HUES48 (cell line): ENCODE measurements at regions not wholly inside any gene's neighbourhood (a gene's known extent, or its start where the extent isn't known, plus 50 kb on each side); places are given as distances from the start of the nearest gene placed in this dataset.

Source experiments
- H3K27ac ChIP-seq: one replicate; pipeline ENCODE4 v1.7.0; 2013; ENCODE audit warnings: low read depth, low read length, inconsistent platforms
- H3K27me3 ChIP-seq: 2 replicates; pipeline ENCODE4 v1.6.1; 2013; ENCODE audit warnings: mild to moderate bottlenecking, low read length; ENCODE audit not compliant: control insufficient read depth, insufficient read depth
- H3K36me3 ChIP-seq: 2 replicates; pipeline ENCODE4 v1.6.1; 2013; ENCODE audit warnings: low read length; ENCODE audit not compliant: control insufficient read depth, insufficient read depth
- H3K4me1 ChIP-seq: 2 replicates; pipeline ENCODE4 v1.6.1; 2013; ENCODE audit warnings: mild to moderate bottlenecking, low read length; ENCODE audit not compliant: control insufficient read depth, insufficient read depth
- H3K4me3 ChIP-seq: 2 replicates; pipeline ENCODE4 v1.5.1; 2013; ENCODE audit warnings: mild to moderate bottlenecking, low read depth, low read length
- H3K9ac ChIP-seq: 2 replicates; pipeline ENCODE4 v1.6.1; 2013; ENCODE audit warnings: mild to moderate bottlenecking, low read depth, low read length, moderate library complexity
- H3K9me3 ChIP-seq: 2 replicates; pipeline ENCODE4 v1.6.1; 2013; ENCODE audit warnings: low read length; ENCODE audit not compliant: control insufficient read depth, insufficient read depth

DNA sequence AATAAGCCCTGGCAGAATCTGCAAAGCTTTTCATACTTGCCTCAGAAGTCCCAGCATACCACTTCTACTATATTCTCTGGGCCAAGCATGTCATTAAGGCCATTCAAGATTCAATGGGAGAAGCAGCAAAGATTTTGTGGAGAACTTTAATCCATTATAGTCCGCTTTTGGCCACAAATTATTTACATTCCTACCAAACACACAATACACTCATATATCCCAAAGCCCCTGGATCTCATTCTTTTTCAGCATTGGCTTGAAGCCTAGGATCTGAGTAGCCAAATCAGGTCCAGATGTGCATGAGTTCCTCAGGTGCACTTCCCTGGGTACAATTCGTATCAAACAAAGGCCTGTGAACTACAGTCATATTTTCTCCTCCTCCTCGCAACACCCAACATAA is 203.4 kb downstream of the NDFIP2 start:
- Histone ChIP-seq H3K4me3 (no peak overlapping the region), H3K27ac (no peak overlapping the region), H3K4me1 (no peaks in the 10 kb centered on the region), H3K36me3 (no peaks in the 10 kb centered on the region), H3K27me3 (no peaks in the 10 kb centered on the region), H3K9ac (no peak overlapping the region), H3K9me3 (no peaks in the 10 kb centered on the region)

DNA sequence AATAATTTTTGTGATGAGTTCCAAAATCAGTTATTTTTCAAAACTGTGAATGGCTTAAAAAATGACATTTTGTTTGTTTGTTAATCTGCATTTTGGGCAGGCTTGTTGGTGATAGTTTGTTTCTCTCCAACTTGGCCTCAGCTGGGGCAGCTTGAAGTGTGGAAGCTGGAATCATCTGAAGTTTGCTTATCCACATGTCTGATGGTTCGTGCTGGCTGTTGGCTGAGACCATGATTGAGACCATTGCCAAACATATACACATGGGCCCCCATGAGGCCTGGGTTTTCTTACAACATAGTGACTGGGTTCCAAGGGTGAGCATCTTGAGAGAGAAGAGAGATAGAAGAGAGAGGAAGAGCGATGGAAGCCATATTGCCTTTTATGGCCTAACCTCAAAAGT is 201.2 kb downstream of the NDFIP2 start:
- Histone ChIP-seq H3K36me3 (no peaks in the 10 kb centered on the region), H3K9me3 (no peaks in the 10 kb centered on the region), H3K4me1 (no peaks in the 10 kb centered on the region), H3K4me3 (no peak overlapping the region), H3K9ac (no peak overlapping the region), H3K27ac (no peak overlapping the region), H3K27me3 (no peaks in the 10 kb centered on the region)

DNA sequence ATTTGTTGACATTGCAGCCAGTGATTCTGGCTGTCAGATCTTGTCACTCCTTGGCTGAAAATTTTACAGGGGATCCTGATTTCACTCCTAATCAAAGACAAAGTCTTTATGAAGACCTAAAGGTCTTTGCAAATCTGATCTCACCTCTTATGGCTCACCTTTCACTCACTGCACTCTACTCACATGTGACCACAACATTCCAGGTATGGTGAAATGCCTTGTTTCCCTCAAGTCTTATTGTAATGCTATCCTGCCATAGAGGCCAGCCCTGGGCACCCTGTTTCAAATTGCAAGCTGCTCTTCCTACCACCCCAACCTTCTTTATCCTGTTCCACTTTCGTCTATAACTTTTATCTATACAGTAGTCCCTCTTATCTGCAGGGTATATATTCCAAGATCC is 200.1 kb downstream of the NDFIP2 start:
- Histone ChIP-seq H3K27me3 (no peaks in the 10 kb centered on the region), H3K36me3 (no peaks in the 10 kb centered on the region), H3K27ac (no peak overlapping the region), H3K4me3 (no peak overlapping the region), H3K4me1 (no peaks in the 10 kb centered on the region), H3K9me3 (no peaks in the 10 kb centered on the region), H3K9ac (no peak overlapping the region)

DNA sequence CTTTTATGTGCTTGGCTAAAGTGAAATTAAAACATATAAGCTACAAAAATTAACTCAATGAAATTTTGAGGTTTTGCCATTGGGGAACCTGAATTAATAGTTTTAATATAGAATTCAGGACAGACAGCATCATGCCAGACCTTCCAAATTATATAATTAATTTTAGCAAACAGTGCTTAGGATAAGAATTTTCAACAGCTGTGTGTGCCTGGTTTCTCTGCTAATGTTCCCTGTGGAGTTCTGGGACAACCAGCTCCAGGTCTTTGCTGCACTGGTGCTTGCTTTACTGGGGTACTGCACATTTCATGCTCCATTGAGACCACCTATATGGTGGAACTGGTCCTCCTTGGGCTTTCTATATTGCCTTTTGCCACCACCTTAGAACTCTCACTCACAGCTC is 199.5 kb downstream of the NDFIP2 start:
- Histone ChIP-seq H3K9ac (no peak overlapping the region), H3K36me3 (no peaks in the 10 kb centered on the region), H3K27me3 (no peaks in the 10 kb centered on the region), H3K4me3 (no peak overlapping the region), H3K9me3 (no peaks in the 10 kb centered on the region), H3K4me1 (no peaks in the 10 kb centered on the region), H3K27ac (no peak overlapping the region)

DNA sequence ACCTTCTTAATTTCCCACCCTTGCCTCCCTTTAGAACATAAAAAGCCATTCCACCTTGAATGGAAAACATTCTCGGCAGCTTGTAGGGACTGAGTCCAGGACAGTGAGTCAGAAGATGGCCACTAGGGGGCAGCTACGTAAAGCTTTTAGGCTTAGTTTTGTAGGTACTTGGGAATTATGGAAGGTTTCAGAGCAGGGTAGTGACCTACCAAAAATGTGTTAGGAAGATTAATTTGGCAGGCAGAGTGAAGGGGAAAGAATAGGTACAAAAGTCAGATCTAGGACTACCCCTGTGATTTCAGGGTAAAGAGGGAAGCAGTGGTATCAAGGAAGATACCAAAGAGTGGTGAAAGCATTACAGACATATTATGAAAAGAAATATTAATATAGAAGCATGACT is 198.4 kb downstream of the NDFIP2 start:
- no peaks in the 10 kb centered on the region for H3K9me3 ChIP-seq
- no peak overlapping the region for H3K27ac ChIP-seq
- H3K27me3 ChIP-seq = no peaks in the 10 kb centered on the region
- H3K4me1 ChIP-seq = no peaks in the 10 kb centered on the region
- H3K36me3 ChIP-seq = no peaks in the 10 kb centered on the region
- H3K9ac ChIP-seq = no peak overlapping the region
- no peak overlapping the region for H3K4me3 ChIP-seq

DNA sequence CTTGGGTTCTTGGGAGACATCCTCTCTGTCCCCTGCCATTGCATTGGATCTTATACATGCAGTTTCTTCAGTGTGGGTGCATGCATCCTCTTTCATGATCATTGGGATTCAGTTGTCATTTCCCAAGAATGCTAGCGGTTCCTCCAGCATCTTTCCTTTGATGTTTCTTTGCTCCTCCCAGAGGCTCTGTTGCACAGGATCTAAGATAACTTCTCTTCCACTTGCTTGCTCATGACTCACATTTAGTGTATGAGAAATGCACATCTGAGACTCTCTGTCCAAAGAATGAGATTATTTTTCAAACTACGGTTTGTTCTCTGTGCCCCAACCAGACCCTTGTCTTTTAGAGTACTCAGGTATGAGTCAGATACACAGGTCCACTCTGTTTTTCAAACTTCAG is 197.1 kb downstream of the NDFIP2 start:
- H3K36me3 ChIP-seq = no peaks in the 10 kb centered on the region
- H3K9ac ChIP-seq = no peak overlapping the region
- no peaks in the 10 kb centered on the region for H3K9me3 ChIP-seq
- H3K4me3 ChIP-seq = no peak overlapping the region
- H3K27ac ChIP-seq = no peak overlapping the region
- H3K4me1 ChIP-seq = no peaks in the 10 kb centered on the region
- H3K27me3 ChIP-seq = no peaks in the 10 kb centered on the region

DNA sequence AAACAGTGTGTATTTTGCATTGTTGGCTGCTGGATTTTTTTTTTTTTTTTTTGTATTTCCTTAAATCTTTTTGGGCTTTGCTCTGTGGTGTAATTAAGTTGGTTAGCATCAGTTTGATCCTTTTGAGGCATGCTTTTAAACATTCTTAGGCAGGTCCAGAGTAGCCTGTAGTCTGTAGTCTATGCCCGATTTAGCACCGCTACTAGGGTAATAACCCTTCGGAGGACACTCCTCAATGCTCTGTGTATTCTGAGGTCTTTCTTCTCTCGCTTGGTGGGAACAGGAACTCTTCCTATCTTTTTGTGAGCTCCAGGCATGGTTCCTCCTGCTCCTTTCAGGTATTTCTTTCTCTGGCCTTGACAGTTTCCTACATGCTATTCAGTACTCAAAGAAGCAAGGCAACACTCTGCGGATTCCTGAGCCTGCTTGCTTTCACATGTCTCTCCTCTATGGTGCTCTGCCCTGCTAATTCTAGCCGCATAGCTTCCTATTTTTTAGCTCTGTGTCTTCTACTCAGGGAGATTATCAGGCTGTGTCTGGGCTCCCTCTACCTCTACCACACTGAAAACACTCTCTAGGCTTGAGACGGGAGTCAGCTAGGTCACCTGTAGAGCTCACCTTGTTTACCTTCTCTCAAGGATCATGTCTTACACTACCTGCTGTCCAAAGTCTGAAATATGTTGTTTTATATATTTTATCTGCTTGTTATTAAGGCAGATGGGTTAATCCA is 195.1 kb downstream of the NDFIP2 start:
- no peak overlapping the region for H3K9ac ChIP-seq
- H3K36me3 ChIP-seq = no peaks in the 10 kb centered on the region
- no peak overlapping the region for H3K4me3 ChIP-seq
- H3K4me1 ChIP-seq = no peaks in the 10 kb centered on the region
- H3K9me3 ChIP-seq = no peaks in the 10 kb centered on the region
- H3K27me3 ChIP-seq = no peaks in the 10 kb centered on the region
- no peak overlapping the region for H3K27ac ChIP-seq

DNA sequence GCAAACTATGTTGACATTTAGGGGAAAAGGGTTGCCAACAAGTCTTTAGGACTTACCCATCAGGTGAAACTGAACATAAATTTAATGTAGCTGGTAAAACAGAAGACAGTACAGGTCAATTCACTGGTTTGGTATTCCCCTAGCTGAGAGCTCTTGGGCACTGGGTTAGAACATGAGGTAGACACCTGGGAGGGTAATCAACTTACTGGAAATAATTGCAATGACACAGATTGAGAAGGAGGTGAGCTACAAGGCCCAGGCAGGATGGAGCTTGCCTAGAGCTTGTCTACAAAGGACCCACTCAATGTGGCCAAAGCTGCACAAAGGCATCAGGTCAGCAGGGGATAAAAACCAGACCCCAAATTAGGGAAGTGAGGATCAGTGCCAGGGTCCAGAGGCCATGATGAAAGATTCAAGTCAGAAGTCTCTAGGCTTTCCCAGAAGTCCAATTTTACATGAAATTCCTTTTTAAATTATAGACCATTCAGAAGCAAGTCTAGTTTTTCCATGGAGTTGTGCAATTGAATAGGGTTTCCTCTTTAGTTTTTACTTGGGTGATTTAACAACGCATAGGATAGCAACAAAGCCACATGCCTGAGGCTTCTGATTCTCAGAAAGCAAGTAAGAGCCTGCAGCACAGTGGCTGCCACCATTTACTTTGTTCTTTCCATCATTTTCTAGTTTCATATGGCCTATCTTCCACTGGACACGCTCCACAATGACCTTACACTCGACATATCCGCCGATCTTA is 194.0 kb downstream of the NDFIP2 start:
- no peak overlapping the region for H3K27ac ChIP-seq
- H3K9ac ChIP-seq = no peak overlapping the region
- H3K4me1 ChIP-seq = no peaks in the 10 kb centered on the region
- H3K4me3 ChIP-seq = no peak overlapping the region
- H3K27me3 ChIP-seq = no peaks in the 10 kb centered on the region
- H3K36me3 ChIP-seq = no peaks in the 10 kb centered on the region
- no peaks in the 10 kb centered on the region for H3K9me3 ChIP-seq

DNA sequence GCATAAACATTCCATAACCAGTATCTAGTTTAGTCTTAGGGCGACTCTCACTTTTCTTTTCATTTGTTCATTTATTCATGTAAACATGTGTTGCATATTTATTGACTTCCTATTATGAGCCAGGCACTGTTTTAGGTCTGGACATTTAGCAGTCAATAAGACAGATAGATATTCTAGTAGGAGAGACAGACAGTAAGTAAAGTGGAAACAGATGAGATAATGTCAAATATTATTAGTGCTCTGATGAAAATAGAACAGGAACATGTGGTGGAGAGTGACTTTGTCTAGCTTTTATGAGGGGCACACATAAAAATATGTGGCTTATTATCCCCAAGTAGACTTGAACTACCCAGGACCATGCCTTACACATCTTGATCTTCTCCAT is 193.0 kb downstream of the NDFIP2 start:
- no peaks in the 10 kb centered on the region for H3K36me3 ChIP-seq
- H3K4me3 ChIP-seq = no peak overlapping the region
- no peak overlapping the region for H3K9ac ChIP-seq
- no peaks in the 10 kb centered on the region for H3K4me1 ChIP-seq
- H3K27me3 ChIP-seq = no peaks in the 10 kb centered on the region
- no peak overlapping the region for H3K27ac ChIP-seq
- no peaks in the 10 kb centered on the region for H3K9me3 ChIP-seq

DNA sequence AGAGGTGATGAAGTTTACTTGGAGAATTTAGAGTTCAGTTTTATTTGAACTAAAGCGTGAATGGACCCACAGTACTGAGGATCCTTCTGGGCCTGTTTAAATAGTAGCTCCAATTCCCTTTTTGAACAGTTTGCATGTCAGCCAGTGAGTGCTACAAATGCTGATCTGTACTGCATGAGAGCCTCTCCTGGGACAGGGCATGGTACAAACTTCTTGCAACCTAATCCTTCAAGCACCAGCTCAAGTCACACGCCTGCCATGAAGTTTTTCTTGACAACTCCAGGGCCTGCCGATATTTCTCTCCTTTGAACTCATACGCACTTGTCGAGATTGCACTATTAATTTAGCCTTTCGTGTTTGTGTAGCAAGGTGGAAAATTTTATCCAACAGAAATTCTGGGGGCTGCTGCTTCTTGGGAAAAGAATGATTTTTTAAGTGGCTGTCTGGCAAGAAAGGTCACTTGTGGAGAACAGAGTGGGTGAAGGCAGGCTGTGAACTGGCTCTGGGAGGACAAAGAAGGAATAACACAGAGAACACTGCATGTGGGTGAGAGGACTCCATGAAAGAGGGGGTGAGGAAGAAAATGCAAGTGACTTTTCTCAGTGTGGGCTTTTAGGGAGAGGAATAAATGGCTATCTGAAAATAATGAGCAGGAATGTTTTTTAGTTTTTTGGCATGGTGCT is 192.5 kb downstream of the NDFIP2 start:
- H3K4me3 ChIP-seq = no peak overlapping the region
- H3K27me3 ChIP-seq = no peaks in the 10 kb centered on the region
- no peak overlapping the region for H3K27ac ChIP-seq
- H3K9ac ChIP-seq = no peak overlapping the region
- no peaks in the 10 kb centered on the region for H3K36me3 ChIP-seq
- no peaks in the 10 kb centered on the region for H3K9me3 ChIP-seq
- H3K4me1 ChIP-seq = no peaks in the 10 kb centered on the region

DNA sequence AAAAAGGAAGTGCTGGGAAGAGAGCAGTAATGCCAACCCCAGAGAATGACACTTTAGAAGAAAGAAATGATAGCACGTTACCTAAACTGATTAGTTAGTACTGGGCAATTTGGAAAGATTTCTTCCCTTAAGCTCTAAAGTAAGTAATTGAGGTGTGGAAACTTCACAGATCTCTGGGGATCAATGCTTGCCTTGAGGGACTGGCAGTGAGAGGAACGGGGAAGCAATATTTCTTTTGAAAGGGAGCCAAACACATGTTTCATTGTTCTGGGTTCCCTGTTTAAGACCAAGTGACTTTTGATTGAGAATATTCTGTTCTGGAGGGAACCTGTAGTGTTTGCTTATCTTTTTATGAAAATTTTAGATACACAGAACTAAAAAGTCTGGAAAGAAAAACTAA is 190.5 kb downstream of the NDFIP2 start:
- H3K4me1 ChIP-seq = no peaks in the 10 kb centered on the region

More for the DNA sequence above, 190.5 kb downstream of the NDFIP2 start:
- Histone ChIP-seq H3K36me3 (no peaks in the 10 kb centered on the region), H3K9me3 (no peaks in the 10 kb centered on the region), H3K9ac (no peak overlapping the region), H3K27me3 (no peaks in the 10 kb centered on the region), H3K4me3 (no peak overlapping the region), H3K27ac (no peak overlapping the region)
